ENCODE measurements at regions not wholly inside any gene's neighbourhood (a gene's known extent, or its start where the extent isn't known, plus 50 kb on each side); places are given as distances from the start of the nearest gene placed in this dataset.

- no peak overlapping the region for H2AK5ac ChIP-seq (ENCODE audit: low read length, severe bottlenecking)
- no peaks in the 10 kb centered on the region for H3K36me3 ChIP-seq (ENCODE audit: control insufficient read depth in 1 of 2, insufficient read depth in 2 of 2, low read depth in 1 of 2, low read length in 2 of 2)
- no peak overlapping the region for H3K23ac ChIP-seq (ENCODE audit: low read length in 2 of 2)
- no peak overlapping the region for H3K4ac ChIP-seq (ENCODE audit: low read depth in 1 of 2, low read length in 2 of 2)
- H2AFZ ChIP-seq (ENCODE audit: low read depth, low read length), result no peak overlapping the region
- H3K79me1 ChIP-seq (replicated peaks; ENCODE audit: low read length, poor library complexity, severe bottlenecking), result no peaks in the 10 kb centered on the region
- no peak overlapping the region for H4K8ac ChIP-seq (ENCODE audit: low read length)
- H3K4me1 ChIP-seq (ENCODE audit: control insufficient read depth, insufficient read depth, low read depth, low read length), result no peaks in the 10 kb centered on the region
- H4K91ac ChIP-seq (ENCODE audit: low read length), result no peak overlapping the region
- no peak overlapping the region for H3K14ac ChIP-seq (ENCODE audit: low read length in 2 of 2)
- H3K9me3 ChIP-seq (ENCODE audit: control insufficient read depth, low read length), result no peaks in the 10 kb centered on the region
- no peak overlapping the region for H3K18ac ChIP-seq (ENCODE audit: low read depth in 1 of 2, low read length in 2 of 2)
- no peak overlapping the region for H3K9ac ChIP-seq (ENCODE audit: low read length)
- no peak overlapping the region for H3K4me3 ChIP-seq (ENCODE audit: insufficient read depth in 1 of 2, low read depth in 1 of 2, low read length in 2 of 2)
- H2BK120ac ChIP-seq (ENCODE audit: low read depth, low read length), result no peak overlapping the region
- H3K27ac ChIP-seq (ENCODE audit: low read length, poor library complexity, severe bottlenecking), result no peak overlapping the region
- DNase-seq, result no peak
- no peak overlapping the region for H2BK5ac ChIP-seq (ENCODE audit: low read depth, low read length, poor library complexity, severe bottlenecking)
- H3K27me3 ChIP-seq (ENCODE audit: control insufficient read depth in 1 of 2, insufficient read depth in 1 of 2, low read length in 2 of 2), result no peaks in the 10 kb centered on the region
- no peak overlapping the region for H2BK12ac ChIP-seq (ENCODE audit: low read length in 2 of 2)
- no peak overlapping the region for H2BK15ac ChIP-seq (ENCODE audit: low read depth, poor library complexity, severe bottlenecking)
- H3K4me2 ChIP-seq (ENCODE audit: low read length, poor library complexity, severe bottlenecking), result no peak overlapping the region
Measured at GRCh38 chr15:46331546-46331945, 696.7 kb downstream of the SQOR start.

- H2AFZ ChIP-seq (ENCODE audit: low read depth, low read length), result no peak overlapping the region
- H3K79me1 ChIP-seq (replicated peaks; ENCODE audit: low read length, poor library complexity, severe bottlenecking), result no peaks in the 10 kb centered on the region
- no peak overlapping the region for H4K91ac ChIP-seq (ENCODE audit: low read length)
- no peak overlapping the region for H2BK15ac ChIP-seq (ENCODE audit: low read depth, poor library complexity, severe bottlenecking)
- H3K4ac ChIP-seq (ENCODE audit: low read depth in 1 of 2, low read length in 2 of 2), result no peak overlapping the region
- no peak overlapping the region for H3K14ac ChIP-seq (ENCODE audit: low read length in 2 of 2)
- H4K8ac ChIP-seq (ENCODE audit: low read length), result no peak overlapping the region
- no peak overlapping the region for H3K9ac ChIP-seq (ENCODE audit: low read length)
- H2AK5ac ChIP-seq (ENCODE audit: low read length, severe bottlenecking), result no peak overlapping the region
- H3K23ac ChIP-seq (ENCODE audit: low read length in 2 of 2), result no peak overlapping the region
- H3K36me3 ChIP-seq (ENCODE audit: control insufficient read depth in 1 of 2, insufficient read depth in 2 of 2, low read depth in 1 of 2, low read length in 2 of 2), result no peaks in the 10 kb centered on the region
- WGBS, result 83% methylated on average over 6 of the region's 7 CpGs
- no peak overlapping the region for H3K4me3 ChIP-seq (ENCODE audit: insufficient read depth in 1 of 2, low read depth in 1 of 2, low read length in 2 of 2)
- no peak overlapping the region for H3K18ac ChIP-seq (ENCODE audit: low read depth in 1 of 2, low read length in 2 of 2)
- no peak overlapping the region for H3K4me2 ChIP-seq (ENCODE audit: low read length, poor library complexity, severe bottlenecking)
- no peak overlapping the region for H2BK12ac ChIP-seq (ENCODE audit: low read length in 2 of 2)
- H3K27ac ChIP-seq (ENCODE audit: low read length, poor library complexity, severe bottlenecking), result no peak overlapping the region
- no peaks in the 10 kb centered on the region for H3K27me3 ChIP-seq (ENCODE audit: control insufficient read depth in 1 of 2, insufficient read depth in 1 of 2, low read length in 2 of 2)
- no peaks in the 10 kb centered on the region for H3K4me1 ChIP-seq (ENCODE audit: control insufficient read depth, insufficient read depth, low read depth, low read length)
- no peak for DNase-seq
- no peak overlapping the region for H2BK120ac ChIP-seq (ENCODE audit: low read depth, low read length)
- H3K9me3 ChIP-seq (ENCODE audit: control insufficient read depth, low read length), result no peaks in the 10 kb centered on the region
- H2BK5ac ChIP-seq (ENCODE audit: low read depth, low read length, poor library complexity, severe bottlenecking), result no peak overlapping the region
Measured at GRCh38 chr15:46343196-46343935, 708.5 kb downstream of the SQOR start.

DNA sequence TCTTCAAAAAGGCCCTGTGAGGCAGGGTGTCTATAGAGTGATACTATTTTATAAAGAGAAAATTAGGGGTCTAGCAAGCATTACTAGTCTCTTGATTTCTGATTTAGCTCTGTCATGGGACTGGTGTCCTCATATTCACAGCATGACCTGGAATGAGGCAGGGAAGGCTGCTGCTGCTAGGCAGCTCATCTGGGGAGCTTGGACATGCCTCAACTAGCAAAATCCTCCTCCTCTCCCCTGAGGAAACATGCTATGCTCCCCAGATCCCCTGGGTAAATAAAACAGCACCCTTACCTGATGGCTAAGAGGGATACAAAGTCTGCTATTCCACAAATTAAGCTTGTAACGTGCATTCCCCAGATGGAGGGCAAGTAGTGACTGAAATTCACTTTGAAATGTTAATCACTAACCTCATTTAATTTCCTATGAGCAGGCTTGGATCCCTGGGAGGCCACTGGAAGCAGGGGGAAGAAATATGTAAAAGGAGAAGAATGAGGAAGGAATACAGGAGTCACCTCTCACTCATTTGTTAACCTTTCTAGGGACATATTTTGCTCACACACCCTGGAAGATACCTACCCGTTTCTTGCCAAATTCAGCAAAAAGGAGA lies 709.4 kb downstream of the SQOR start:
- no peak overlapping the region for H2BK15ac ChIP-seq (ENCODE audit: low read depth, poor library complexity, severe bottlenecking)
- no peak overlapping the region for H3K14ac ChIP-seq (ENCODE audit: low read length in 2 of 2)
- H3K4ac ChIP-seq (ENCODE audit: low read depth in 1 of 2, low read length in 2 of 2), result no peak overlapping the region
- H3K9me3 ChIP-seq (ENCODE audit: control insufficient read depth, low read length), result no peaks in the 10 kb centered on the region
- DNase-seq, result no peak
- no peak overlapping the region for H3K4me2 ChIP-seq (ENCODE audit: low read length, poor library complexity, severe bottlenecking)
- no peak overlapping the region for H3K27ac ChIP-seq (ENCODE audit: low read length, poor library complexity, severe bottlenecking)
- H2BK12ac ChIP-seq (ENCODE audit: low read length in 2 of 2), result no peak overlapping the region
- no peak overlapping the region for H4K8ac ChIP-seq (ENCODE audit: low read length)
- no peak overlapping the region for H2BK120ac ChIP-seq (ENCODE audit: low read depth, low read length)
- no peak overlapping the region for H2AK5ac ChIP-seq (ENCODE audit: low read length, severe bottlenecking)
- H2BK5ac ChIP-seq (ENCODE audit: low read depth, low read length, poor library complexity, severe bottlenecking), result no peak overlapping the region
- no peak overlapping the region for H3K23ac ChIP-seq (ENCODE audit: low read length in 2 of 2)
- no peaks in the 10 kb centered on the region for H3K36me3 ChIP-seq (ENCODE audit: control insufficient read depth in 1 of 2, insufficient read depth in 2 of 2, low read depth in 1 of 2, low read length in 2 of 2)
- no peak overlapping the region for H3K18ac ChIP-seq (ENCODE audit: low read depth in 1 of 2, low read length in 2 of 2)
- no peaks in the 10 kb centered on the region for H3K79me1 ChIP-seq (replicated peaks; ENCODE audit: low read length, poor library complexity, severe bottlenecking)
- H2AFZ ChIP-seq (ENCODE audit: low read depth, low read length), result no peak overlapping the region
- H3K27me3 ChIP-seq (ENCODE audit: control insufficient read depth in 1 of 2, insufficient read depth in 1 of 2, low read length in 2 of 2), result no peaks in the 10 kb centered on the region
- no peak overlapping the region for H3K9ac ChIP-seq (ENCODE audit: low read length)
- WGBS, result 60% methylated on average over 1 of the region's 2 CpGs
- H4K91ac ChIP-seq (ENCODE audit: low read length), result peak overlapping the region; percentile 18
- H3K4me3 ChIP-seq (ENCODE audit: insufficient read depth in 1 of 2, low read depth in 1 of 2, low read length in 2 of 2), result no peak overlapping the region
- H3K4me1 ChIP-seq (ENCODE audit: control insufficient read depth, insufficient read depth, low read depth, low read length), result no peaks in the 10 kb centered on the region

DNA sequence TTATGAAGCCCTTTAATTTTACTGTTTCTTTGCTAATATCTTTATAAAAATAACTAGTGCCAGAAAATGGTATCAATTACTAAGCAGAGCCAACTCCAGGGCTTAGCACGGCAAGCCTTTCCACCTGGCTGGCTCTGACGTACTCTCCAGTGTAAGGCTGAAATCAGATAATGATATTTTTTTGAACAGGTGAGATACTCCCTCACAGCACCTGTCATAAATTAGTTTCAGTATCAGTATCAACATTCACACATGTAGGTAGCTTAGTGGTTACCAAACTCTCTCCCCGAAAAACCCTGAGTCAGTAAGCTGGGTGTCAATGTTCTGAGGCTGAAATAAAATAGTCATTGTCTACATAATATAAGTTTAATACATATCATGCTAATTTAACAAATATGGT lies 710.1 kb downstream of the SQOR start:
- Histone ChIP-seq H2AFZ (ENCODE audit: low read depth, low read length) (no peak overlapping the region), H3K4ac (ENCODE audit: low read depth in 1 of 2, low read length in 2 of 2) (no peak overlapping the region), H2BK120ac (ENCODE audit: low read depth, low read length) (no peak overlapping the region), H3K27me3 (ENCODE audit: control insufficient read depth in 1 of 2, insufficient read depth in 1 of 2, low read length in 2 of 2) (no peaks in the 10 kb centered on the region), H4K8ac (ENCODE audit: low read length) (no peak overlapping the region), H3K4me3 (ENCODE audit: insufficient read depth in 1 of 2, low read depth in 1 of 2, low read length in 2 of 2) (no peak overlapping the region), H3K18ac (ENCODE audit: low read depth in 1 of 2, low read length in 2 of 2) (no peak overlapping the region), H3K4me2 (ENCODE audit: low read length, poor library complexity, severe bottlenecking) (no peak overlapping the region), H3K36me3 (ENCODE audit: control insufficient read depth in 1 of 2, insufficient read depth in 2 of 2, low read depth in 1 of 2, low read length in 2 of 2) (no peaks in the 10 kb centered on the region), H3K9ac (ENCODE audit: low read length) (no peak overlapping the region), H2AK5ac (ENCODE audit: low read length, severe bottlenecking) (no peak overlapping the region), H3K27ac (ENCODE audit: low read length, poor library complexity, severe bottlenecking) (no peak overlapping the region), H3K79me1 (replicated peaks; ENCODE audit: low read length, poor library complexity, severe bottlenecking) (no peaks in the 10 kb centered on the region), H2BK12ac (ENCODE audit: low read length in 2 of 2) (no peak overlapping the region), H4K91ac (ENCODE audit: low read length) (no peak overlapping the region), H2BK15ac (ENCODE audit: low read depth, poor library complexity, severe bottlenecking) (no peak overlapping the region), H3K23ac (ENCODE audit: low read length in 2 of 2) (no peak overlapping the region), H3K14ac (ENCODE audit: low read length in 2 of 2) (no peak overlapping the region), H3K9me3 (ENCODE audit: control insufficient read depth, low read length) (no peaks in the 10 kb centered on the region), H2BK5ac (ENCODE audit: low read depth, low read length, poor library complexity, severe bottlenecking) (no peak overlapping the region), H3K4me1 (ENCODE audit: control insufficient read depth, insufficient read depth, low read depth, low read length) (no peaks in the 10 kb centered on the region)
- WGBS, result 0% methylated on average over 1 of the region's 3 CpGs
- no peak for DNase-seq
